ENCODE measurements at regions not wholly inside any gene's neighbourhood (a gene's known extent, or its start where the extent isn't known, plus 50 kb on each side); places are given as distances from the start of the nearest gene placed in this dataset.

GRCh38 chr18:71707400-71707799 lies 836.7 kb downstream of the CBLN2 start:
- no peak for DNase-seq

DNA sequence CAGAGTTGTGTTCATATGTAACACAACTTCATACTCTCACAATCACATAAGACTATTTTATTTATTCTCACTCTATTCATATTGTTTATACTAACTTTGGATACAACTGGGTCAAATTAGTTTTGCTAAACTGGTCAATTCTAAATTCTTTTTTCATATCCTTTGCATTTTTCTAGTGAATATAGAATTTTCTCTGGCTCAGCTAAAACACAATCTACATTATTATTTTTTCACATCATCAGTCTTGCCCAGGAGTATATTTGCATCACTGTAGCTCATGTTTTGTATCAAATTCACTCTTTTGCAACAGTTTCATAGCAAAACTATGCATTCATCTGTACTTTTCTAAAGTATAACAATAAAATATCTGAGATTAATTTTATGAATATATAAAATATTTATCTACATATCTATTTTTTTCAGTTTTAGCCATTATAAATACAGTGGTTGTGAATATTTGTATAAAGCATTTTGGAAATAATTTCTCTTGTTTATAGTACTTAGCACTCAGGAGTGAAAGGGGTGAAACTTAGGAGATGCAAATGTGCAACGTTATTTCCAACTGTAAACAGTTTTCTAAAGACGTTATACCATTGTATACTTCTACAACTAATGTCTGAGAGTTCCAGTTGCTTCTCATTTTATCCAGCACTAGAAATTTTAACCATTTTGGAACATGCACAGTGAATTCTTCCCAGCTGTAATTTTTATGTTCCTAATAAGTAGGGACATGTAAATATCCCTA lies 854.6 kb downstream of the CBLN2 start:
- no peak for DNase-seq

DNA sequence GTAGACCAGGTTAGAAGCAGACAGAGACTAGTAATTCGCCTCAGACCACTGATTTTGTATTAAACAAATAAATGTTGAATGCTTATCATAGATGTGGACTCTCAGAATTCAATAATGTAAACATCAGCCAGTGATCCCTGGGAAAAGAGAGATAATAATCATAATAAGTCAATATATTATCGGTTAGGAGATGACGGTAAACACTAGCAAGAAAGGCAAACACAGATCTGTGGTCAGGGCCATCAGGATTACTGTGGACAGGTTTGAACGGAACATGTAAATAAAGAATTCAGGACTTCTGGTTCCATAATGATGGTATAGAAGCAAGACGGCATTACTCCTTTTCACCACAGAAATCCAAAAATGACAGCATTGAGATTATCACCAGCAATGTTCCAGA lies 861.6 kb downstream of the CBLN2 start:
- no peak for DNase-seq

DNA sequence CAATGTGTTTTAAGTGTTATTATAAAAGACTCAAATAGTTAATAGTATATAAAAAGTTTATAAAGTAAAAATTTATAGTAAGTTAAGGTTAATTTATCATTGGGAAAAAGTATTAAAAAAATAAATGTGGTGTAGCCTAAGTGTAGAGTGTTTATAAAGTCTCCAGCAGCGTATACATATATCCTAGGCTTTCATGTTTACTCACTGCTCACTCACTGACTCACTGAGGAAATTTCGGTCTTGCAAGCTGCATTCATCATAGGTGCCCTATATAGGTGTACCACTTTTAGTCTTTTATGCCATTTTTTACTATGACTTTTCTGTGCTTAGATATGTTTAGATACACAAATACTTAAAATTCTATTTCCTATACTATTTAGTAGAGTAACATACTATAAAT lies 866.0 kb downstream of the CBLN2 start:
- no peak for DNase-seq

- DNase-seq = no peak
Measured at GRCh38 chr18:71673954-71674353, 870.2 kb downstream of the CBLN2 start.

DNA sequence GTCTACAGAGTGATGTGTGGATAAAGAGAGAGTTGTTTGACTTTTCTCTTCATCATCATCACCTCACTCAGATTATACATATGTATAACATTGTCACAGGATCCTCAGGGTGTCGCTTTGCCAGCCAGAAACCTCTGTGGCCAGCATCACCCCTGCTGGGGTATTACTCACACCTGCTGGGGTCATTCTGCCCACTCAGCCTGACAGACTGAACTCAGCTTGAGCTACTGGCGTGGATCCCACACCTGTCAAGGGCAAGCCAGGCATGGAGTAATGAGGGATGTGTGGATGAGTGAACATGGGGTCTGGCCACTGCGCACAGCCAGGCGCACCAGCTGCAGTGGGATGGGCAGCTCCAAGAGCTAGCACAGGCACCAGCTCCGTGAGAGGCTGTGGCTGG lies 870.6 kb downstream of the CBLN2 start:
- no peak for DNase-seq

DNA sequence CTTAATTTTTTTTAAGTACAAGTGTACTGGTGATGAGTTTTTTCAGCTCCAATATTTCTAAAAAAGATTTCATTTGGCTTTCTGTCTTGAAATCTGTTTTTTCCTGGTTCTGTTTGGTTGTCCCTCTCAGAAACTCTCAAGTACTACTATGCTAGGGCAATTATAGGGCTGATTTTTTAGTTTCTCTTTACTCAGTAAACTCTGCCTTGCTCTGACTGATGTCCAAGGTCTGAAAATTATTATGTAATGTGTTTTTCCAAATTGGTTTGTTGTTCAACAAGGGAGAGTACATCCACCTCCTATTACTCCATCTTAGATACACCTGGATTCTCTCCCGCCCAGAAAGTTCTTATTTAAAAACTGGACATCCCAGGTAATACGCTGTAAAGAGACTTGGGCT lies 877.7 kb downstream of the CBLN2 start:
- no peak for DNase-seq

GRCh38 chr18:71665131-71665530 lies 879.0 kb downstream of the CBLN2 start:
- no peak for DNase-seq

- no peak for DNase-seq
Measured at GRCh38 chr18:71643822-71644221, 900.3 kb downstream of the CBLN2 start.

- DNase-seq = no peak
Measured at GRCh38 chr18:71630696-71631095, 913.4 kb downstream of the CBLN2 start.

- DNase-seq = no peak
Measured at GRCh38 chr18:71625556-71626090, 918.5 kb downstream of the CBLN2 start.

DNA sequence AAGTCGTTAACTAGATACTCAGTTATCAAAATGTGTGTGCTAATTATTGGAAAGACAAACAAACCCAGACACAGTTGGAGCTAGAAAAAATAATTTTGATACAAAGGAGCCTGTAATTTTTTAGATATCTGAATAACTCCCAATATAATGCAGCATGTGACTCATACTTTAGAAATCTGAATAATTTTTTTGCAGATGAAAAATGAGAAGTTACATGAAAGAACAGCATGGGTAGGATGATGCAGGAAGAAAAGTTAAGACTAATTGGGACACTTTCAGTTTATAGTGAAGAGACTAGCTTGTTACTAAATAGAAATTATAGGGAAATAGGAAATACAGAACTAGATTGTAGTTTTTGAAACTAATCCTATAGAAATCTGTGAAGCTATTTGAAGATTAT lies 945.8 kb downstream of the CBLN2 start:
- no peak for DNase-seq

DNA sequence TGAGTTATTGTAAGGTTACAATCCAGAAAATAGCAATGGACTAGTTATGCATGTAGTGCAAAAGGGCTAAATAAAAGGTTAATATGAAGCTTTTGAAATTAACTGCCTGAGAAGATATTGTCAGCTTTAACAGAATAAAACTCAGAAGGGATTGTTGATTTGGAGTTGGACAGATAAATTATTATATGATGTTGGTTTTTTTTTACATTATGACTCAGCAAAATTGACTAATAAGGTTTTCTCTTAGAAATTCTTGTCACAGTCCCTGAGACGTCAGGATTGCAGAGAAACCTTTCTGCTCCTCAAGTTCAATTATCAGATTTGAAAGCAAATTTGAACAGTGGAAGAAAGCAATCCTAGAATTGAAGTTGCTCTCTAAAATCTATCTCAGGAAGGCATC lies 946.9 kb downstream of the CBLN2 start:
- DNase-seq = no peak

DNA sequence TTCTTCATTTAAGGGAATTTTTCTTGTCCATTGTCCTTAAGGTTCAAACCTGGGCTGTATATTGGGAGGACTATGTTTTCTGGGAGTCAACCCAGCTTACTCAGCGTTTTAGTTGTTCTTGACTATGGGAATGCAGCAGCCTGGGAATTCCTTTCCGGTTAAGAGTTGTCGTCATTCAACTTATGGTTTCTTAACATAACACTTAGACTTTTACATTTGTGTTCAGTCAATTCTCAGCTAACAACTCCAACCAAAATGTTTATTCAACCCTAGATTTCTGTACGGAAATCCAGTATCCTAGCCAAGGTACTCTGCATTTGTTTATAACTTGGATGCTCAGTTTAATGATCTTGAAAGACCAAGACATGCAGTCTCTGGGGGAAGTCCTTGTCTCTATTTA lies 960.9 kb downstream of the CBLN2 start:
- no peak for DNase-seq

DNA sequence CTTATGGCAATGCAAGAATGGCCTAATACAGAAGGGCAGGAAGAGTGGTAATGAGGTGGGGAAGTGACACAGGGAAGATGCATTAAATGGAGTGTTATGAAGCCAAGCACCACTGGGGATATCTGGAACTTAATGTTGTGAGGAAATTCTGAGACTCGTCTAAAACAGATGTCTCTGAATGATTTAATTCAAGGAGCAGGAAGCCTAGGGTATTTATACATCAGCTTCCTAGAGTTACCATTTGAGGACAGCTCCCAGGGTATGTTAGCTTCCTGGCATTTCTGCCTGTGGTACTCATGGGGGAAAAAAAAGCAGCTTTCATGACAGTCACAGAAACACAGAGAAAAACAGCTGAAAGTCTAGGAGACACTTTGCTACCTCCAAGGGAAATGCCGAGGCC lies 989.5 kb downstream of the CBLN2 start:
- DNase-seq = no peak

- DNase-seq = no peak
Measured at GRCh38 chr18:71541643-71542042, 1002.5 kb downstream of the CBLN2 start.

GRCh38 chr18:71529703-71530303 lies 1014.3 kb downstream of the CBLN2 start:
- DNase-seq = no peak

DNA sequence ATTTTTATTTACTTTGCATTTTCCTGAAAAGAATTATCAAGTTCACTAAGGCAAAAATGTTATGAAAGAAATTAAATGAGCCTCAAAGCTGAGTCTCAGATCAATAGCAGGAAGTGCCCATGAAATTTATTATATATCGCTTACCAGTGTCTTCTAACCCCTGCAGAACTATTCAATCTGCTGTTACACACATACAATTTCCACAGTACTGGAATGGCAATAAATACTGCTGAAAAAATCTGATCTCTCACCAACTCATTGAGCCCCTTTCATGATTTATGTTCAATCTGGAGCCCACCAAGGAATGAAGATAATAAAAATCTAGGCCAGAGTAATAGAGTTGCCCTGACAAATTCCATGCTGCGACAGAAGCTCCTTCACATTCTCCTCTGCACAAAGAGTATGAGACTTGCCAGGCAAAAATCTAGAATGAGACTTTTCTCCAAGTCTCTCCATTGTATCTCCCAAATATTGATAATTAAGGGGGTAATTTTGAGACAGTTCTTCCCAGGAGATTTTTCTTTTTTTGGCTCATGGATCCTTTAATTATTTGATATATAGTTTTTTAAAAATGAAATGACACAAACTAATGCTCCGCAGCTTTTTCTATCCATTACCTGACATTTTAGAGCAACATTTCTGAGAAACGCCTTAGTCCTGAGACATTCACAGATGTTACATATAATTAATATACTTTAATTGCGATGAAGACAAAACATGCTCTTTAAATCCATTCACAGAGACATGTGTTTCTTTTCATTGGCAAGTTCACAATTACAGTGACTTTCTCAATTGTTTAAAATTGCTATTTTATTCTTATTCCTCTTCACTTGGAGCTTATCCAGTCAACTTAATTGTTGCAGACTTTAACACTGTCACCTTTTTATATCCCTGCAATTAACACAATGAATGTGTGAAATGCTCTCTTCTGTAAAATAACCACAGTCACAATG lies 1020.4 kb downstream of the CBLN2 start:
- DNase-seq = no peak

GRCh38 chr18:71505526-71505925 lies 1038.6 kb downstream of the CBLN2 start:
- DNase-seq = no peak

DNA sequence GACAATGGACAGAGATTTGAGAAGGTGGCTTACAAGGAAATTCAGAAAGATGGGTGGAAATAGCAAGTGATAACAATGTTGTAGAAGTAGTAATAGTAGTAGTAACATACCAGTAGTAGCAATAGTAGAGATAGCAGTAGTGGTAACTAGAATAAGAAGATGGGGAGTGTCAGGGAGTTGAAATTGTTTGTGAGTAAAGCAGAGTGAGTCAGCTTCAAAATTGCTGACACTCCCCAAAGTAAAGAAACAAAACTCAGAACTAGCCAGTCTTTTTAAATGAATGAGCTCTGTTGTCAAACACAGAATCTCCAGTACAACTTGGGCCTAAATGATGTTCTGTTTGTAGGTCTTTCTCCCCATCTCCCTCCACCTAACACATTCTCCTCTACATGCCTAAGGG lies 1040.9 kb downstream of the CBLN2 start:
- DNase-seq = no peak

DNA sequence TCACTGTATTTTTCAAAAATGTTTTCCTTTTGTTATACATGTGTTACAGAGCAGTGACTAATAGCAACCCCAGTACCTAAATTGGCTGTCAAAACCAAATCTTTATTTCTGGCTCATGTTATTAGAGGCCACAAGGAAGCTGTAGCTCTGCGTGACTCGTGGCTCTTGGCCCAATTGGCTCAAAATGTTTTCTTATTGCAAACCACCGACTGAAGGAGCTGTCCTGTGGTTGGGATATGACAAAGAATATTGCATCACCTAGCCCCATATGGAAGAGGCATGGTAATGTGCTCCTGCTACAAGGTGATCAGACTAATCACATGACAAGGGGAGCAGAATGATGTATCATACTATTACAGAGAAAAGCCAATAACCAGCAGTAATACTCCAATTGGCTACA lies 1058.5 kb downstream of the CBLN2 start:
- no peak for DNase-seq

DNA sequence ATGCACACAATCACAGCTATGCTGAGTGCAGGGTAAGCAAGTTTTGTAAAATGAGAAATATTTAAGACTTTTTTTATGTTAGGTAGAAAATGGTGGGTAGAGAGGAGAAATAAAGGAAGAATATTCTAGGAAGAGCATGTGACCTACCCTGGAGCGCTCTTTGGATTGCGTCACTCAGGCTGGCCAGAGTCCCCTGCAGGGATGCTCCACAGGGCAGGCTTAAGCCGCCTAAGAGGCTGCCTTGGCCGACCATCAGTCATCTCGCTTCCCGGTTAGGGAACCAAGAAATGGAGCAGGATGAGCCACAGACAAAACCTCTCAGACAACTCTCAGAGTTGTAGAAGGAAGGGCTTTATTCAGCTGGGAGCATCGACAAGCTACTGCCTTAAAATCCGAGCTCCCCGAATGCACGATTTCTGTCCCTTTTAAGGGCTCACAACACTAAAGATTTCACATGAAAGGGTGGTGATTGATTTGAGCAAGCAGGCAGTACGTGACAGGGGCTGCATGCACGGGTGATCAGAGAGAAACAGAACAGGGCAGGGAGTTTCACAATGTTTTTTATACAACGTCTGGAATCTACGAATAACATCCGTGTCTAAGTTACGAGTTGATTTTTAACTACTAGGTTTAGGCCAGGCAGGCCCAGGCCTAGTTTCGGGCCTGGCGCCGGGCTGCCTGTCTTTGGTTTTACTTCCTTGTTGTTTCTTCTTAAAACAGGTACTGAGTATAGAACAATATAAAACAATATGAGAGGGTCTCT lies 1072.0 kb downstream of the CBLN2 start:
- no peak for DNase-seq

GRCh38 chr18:71456206-71456605 lies 1087.9 kb downstream of the CBLN2 start:
- DNase-seq = no peak

Measured in NCI-H446 (cell line).